HL-60 (cell line): ENCODE measurements at regions not wholly inside any gene's neighbourhood (a gene's known extent, or its start where the extent isn't known, plus 50 kb on each side); places are given as distances from the start of the nearest gene placed in this dataset.

Experiments used
- CTCF ChIP-seq: IDR thresholded peaks from one replicate; pipeline ENCODE4 v1.5.1; 2011; ENCODE audit warnings: low read length, control low read depth, inconsistent platforms; ENCODE audit not compliant: insufficient read depth
- GABPA ChIP-seq: IDR thresholded peaks from 2 replicates; pipeline ENCODE4 v1.6.1; 2012; ENCODE audit warnings: low read depth
- REST ChIP-seq: IDR thresholded peaks from 2 replicates; pipeline ENCODE4 v1.6.1; 2012; ENCODE audit warnings: low read depth; ENCODE audit not compliant: insufficient replicate concordance
- SPI1 ChIP-seq: IDR thresholded peaks from 2 replicates; pipeline ENCODE4 v1.6.1; 2012; ENCODE audit warnings: low read depth, mild to moderate bottlenecking, borderline replicate concordance

- no peak for TF ChIP-seq CTCF
- TF ChIP-seq SPI1, result no peak
- TF ChIP-seq REST, result no peak
- TF ChIP-seq GABPA, result no peak
Measured at GRCh38 chr12:116372815-116373214, 95.3 kb upstream of the MED13L start.
